Body of pancreas (tissue), 4 donors: ENCODE measurements at regions not wholly inside any gene's neighbourhood (a gene's known extent, or its start where the extent isn't known, plus 50 kb on each side); places are given as distances from the start of the nearest gene placed in this dataset.

Experiments
- POLR2A ChIP-seq, 3 donors: fragments of 450-650 bp; IDR thresholded peaks; one replicate each; pipeline ENCODE4 v1.6.1; 2016; ENCODE audit warnings: antibody characterized with exemption in 3 of 3, mild to moderate bottlenecking in 2 of 3
- TF ChIP-seq, protein P1 (sequence below), 7 experiments: fragments of 450-650 bp in 4 of 7; fragments of 200-600 bp in 3 of 7; sonication (generic) in 3 of 7; IDR thresholded peaks; one replicate each; pipeline ENCODE4 v1.5.1; 2016 to 2019; ENCODE audit warnings: antibody characterized with exemption in 7 of 7

DNA sequence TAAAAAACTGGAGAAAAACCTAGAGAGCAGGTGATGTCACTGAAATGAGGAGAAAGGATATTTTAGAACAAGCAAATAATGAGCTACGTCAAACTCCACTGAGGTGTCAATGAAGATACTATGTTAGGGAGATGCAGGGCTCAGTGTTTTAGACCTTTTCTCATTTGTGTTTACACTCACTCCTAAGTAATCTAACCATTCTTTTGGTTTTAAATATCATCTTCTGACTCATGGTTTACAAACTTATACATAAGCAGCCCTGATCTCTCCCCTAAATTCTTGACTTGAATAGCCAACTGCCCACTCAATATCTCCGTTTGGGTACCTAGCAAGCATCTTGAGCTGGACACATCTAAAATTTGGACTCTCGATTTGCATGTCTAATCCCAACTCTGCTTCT is 272.4 kb downstream of the MEF2C start:
- no peak for TF ChIP-seq POLR2A (IDR thresholded peaks at IDR 0.05)
- TF ChIP-seq, protein P1, sequence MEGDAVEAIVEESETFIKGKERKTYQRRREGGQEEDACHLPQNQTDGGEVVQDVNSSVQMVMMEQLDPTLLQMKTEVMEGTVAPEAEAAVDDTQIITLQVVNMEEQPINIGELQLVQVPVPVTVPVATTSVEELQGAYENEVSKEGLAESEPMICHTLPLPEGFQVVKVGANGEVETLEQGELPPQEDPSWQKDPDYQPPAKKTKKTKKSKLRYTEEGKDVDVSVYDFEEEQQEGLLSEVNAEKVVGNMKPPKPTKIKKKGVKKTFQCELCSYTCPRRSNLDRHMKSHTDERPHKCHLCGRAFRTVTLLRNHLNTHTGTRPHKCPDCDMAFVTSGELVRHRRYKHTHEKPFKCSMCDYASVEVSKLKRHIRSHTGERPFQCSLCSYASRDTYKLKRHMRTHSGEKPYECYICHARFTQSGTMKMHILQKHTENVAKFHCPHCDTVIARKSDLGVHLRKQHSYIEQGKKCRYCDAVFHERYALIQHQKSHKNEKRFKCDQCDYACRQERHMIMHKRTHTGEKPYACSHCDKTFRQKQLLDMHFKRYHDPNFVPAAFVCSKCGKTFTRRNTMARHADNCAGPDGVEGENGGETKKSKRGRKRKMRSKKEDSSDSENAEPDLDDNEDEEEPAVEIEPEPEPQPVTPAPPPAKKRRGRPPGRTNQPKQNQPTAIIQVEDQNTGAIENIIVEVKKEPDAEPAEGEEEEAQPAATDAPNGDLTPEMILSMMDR (IDR thresholded peaks at IDR 0.05), result no peak
